LNCAP (cell line): ENCODE measurements at regions not wholly inside any gene's neighbourhood (a gene's known extent, or its start where the extent isn't known, plus 50 kb on each side); places are given as distances from the start of the nearest gene placed in this dataset.

Source experiments
- TF ChIP-seq, protein P1 (sequence below): fragments of 450-650 bp; IDR thresholded peaks from 2 replicates; pipeline ENCODE4 v1.5.1; 2017; ENCODE audit warnings: mild to moderate bottlenecking

DNA sequence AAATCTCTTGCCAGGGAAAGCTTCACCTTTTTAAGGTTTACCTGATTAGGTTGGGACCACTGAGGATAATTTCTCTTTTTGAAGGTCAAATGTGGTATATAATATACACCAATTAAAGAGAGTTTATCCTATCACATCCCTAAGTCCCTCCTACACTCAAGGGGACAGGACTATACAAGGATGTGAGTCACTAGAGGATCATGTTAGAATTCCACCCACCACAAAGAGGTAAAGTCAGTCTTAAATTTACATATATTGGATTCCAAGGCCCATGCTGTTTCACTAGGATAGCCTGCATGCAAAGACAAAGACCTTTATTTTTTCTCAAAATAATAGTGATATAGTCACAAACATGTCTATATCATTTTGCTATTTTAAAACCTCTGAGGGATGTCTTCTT lies 164.4 kb downstream of the GIPC2 start:
- TF ChIP-seq, protein P1, sequence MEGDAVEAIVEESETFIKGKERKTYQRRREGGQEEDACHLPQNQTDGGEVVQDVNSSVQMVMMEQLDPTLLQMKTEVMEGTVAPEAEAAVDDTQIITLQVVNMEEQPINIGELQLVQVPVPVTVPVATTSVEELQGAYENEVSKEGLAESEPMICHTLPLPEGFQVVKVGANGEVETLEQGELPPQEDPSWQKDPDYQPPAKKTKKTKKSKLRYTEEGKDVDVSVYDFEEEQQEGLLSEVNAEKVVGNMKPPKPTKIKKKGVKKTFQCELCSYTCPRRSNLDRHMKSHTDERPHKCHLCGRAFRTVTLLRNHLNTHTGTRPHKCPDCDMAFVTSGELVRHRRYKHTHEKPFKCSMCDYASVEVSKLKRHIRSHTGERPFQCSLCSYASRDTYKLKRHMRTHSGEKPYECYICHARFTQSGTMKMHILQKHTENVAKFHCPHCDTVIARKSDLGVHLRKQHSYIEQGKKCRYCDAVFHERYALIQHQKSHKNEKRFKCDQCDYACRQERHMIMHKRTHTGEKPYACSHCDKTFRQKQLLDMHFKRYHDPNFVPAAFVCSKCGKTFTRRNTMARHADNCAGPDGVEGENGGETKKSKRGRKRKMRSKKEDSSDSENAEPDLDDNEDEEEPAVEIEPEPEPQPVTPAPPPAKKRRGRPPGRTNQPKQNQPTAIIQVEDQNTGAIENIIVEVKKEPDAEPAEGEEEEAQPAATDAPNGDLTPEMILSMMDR, result no peak

DNA sequence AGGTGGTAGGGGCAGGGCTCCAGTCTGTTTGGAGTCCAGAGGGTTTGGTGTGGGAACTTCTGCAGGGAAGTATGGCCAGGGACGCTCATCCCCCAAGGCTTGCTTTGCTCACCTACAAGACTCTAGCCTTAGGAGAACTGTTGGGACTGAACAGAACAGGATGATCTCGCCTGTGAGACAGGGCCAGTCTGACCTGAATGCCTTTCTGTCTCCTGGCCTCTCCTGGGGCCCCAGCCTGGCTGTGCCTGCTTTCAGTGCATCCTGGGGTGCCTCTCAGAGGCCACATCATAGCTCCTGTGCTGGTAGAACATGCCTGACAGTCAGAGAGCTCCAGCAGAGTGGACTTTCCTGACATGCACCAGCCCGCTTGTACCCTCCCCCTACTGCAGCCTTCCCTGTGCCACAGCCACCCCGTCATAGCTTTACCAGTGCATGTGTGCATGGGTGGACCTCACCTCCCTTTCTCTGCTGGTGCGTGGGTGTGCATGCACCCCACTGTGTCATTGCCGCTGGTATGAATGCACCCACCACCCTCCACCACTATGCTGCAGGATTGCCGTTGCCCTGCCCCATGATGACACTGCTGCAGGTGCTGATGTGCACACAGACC lies 165.8 kb downstream of the GIPC2 start:
- TF ChIP-seq, protein P1, result no peak

DNA sequence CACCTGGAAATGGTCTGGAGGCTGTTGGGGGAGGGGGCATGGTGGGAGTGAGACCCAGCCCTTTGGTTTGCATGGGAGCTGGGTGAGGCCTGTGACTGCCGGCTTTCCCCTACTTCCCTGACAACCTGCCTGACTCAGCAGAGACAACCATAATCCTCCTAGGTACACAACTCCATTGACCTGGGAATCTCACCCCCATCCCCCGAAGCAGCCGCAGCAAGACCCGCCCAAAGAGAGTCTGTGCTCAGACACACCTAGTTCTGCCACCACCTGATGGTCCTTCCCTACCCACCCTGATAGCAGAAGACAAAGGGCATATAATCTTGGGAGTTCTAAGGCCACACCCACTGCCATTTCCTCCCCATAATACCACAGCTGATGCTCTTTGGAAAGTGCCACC lies 168.6 kb downstream of the GIPC2 start:
- TF ChIP-seq, protein P1, result no peak

DNA sequence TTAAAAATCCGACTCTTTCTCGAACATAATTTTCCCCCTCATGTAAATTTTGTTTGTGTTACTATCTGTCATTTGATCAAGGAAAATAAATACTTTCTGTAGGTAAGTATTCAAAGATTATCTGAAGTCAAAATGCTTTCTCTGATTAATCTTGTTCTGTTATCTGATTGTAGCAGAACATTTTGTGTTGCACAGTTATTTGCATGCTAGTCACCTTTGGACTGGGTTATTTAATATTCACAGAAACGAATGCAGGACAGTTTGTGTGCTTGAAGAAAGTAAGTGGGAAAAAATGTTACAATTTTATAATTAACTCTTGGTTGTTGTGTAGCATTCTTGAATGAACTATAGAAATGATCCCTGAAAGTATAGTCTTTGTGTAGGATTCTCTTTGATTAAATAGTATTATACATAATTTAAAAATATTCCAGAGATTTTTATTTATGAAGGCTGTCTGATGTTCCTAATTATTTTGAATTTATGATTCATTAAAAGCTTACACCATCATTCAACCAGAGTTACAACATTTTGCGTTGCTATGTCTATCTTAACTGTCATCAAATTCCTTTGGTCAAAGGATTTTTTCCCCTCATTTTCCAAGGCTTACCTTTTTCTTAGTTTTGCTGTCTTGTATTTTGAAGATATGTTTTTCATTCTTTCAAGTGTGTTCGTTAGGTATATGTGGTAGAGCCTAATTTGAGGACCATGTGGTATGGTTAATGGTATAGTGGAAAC lies 176.6 kb downstream of the GIPC2 start:
- TF ChIP-seq, protein P1, result no peak

DNA sequence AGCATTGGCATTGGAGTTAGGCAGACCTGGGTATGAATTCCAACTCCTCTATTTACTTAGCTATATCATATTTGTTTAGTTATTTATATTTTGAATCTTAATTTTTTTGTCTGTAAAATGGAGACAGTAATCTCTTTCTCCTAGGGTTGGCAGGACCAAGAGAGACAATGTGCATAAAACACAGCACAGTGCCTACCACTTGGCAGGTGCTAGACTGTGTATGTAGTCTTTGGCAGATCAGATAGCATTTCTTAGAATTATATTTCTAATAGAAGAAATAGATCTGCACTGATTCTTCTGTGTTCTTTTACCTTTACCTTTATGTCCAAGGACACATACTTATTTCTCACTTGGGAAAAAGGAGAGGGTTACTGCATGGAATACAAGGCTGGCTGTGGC lies 177.2 kb downstream of the GIPC2 start:
- TF ChIP-seq, protein P1, result no peak

DNA sequence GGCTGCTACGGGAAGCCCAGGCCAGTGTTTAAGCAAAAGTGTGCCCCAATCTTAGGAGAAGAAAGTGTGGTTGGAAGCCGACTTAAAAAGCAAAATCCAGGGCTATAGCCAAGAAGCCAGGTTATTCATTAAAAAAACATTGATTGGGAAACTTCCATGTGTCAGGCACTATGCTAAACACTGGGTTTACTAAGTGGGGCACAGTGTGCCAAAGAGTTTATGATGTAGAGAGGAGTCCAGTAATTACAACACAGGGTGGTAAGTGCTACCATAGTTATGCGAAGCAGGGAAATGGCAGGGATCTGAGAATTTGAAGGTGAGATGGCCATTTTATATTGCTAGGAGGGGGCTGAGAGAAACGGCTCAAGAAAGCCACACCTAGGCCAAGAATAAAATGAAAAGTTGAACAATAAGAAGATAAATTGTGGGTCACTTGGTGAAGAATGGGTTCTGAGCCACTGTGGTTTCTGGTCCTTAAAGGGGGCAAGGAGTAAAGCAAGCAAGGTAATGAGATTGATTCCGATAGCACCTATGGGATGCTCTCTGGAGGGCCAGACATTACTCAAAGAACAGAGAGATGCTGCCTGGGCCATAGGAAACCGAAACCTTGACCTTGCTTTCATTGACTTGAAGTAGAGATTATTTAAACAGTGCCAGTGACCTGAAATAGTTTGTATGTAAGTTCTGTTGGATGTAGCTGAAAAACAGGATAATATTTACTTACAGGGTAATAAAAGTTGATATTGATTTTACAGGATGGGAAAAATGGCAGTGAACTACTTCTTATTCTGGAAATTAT lies 177.8 kb downstream of the GIPC2 start:
- TF ChIP-seq, protein P1, result no peak

DNA sequence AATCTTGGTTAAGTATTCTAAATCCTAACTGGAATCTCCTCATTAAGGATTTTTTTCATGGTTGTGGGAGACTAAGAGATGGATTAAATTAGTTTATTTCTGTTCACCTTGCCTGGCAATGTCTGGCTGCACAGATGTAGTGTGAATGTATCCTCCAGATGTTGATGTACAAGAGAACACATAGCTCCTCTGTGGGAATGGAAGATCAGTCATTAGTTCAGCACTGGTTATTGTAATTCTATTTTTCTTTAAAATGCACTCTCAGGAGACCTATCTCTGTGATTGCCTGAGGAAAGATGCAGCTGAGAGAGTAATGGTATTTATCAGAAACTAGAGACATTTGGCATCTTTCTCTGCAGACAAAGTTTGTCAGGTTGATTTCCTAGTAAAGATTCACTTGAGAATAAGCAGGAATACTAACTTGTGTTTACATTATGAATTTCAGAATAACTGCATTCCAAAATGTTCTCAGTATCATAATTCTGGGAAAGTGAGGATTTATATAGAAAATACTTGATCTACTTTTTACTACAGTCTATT lies 178.6 kb downstream of the GIPC2 start:
- TF ChIP-seq, protein P1, result no peak
